GM12891 (cell line): ENCODE measurements at regions not wholly inside any gene's neighbourhood (a gene's known extent, or its start where the extent isn't known, plus 50 kb on each side); places are given as distances from the start of the nearest gene placed in this dataset.

Source experiments
- DNase-seq: peaks from one replicate; pipeline ENCODE4 v3.0.0; 2011; ENCODE audit warnings: low spot score; ENCODE audit not compliant: insufficient read length
- FAIRE-seq: peaks from 2 replicates; lab custom pipeline; 2011; peaks lifted over from hg19 to GRCh38; lab: Jason Lieb, UNC
- PAX5 ChIP-seq: IDR thresholded peaks from 2 replicates; pipeline ENCODE4 v1.6.1; 2011; ENCODE audit warnings: low read length, moderate library complexity, mild to moderate bottlenecking; ENCODE audit not compliant: insufficient read depth, severe bottlenecking
- POLR2A ChIP-seq: IDR thresholded peaks from 2 replicates; pipeline ENCODE4 v1.6.1; 2011; ENCODE audit warnings: low read depth, low read length, control low read depth
- POLR2AphosphoS5 ChIP-seq: IDR thresholded peaks from 2 replicates; pipeline ENCODE4 v1.6.1; 2011; ENCODE audit warnings: low read depth, low read length, control low read depth
- POU2F2 ChIP-seq: IDR thresholded peaks from 2 replicates; pipeline ENCODE4 v1.6.1; 2011; ENCODE audit warnings: low read depth, mild to moderate bottlenecking, control low read depth, low read length, moderate library complexity
- SPI1 ChIP-seq: IDR thresholded peaks from 2 replicates; pipeline ENCODE4 v1.6.1; 2011; ENCODE audit warnings: low read depth, low read length, control low read depth
- TAF1 ChIP-seq: IDR thresholded peaks from 2 replicates; pipeline ENCODE4 v1.6.1; 2011; ENCODE audit warnings: low read depth, low read length, control low read depth

DNA sequence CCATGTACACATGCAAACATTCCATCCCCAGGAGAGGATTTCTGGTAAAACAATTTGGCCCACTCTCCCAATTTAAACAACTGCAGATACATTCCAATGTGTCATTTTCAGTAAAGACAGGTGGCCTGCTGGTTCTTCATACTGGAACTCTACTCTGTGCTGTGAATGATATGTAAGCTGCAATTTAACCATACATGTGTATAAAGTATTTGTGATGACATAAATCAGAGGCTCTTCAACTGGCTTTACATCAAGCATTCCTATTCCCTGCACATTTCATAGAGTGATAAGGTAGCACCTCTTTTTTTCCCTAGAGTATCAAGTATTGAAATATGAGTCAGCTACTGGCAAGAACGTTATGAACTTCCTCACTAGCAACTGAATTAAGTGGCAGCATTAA is 649.5 kb upstream of the ADGRL2 start:
- TF ChIP-seq PAX5 = no peak
- no peak for TF ChIP-seq POLR2AphosphoS5
- TF ChIP-seq POU2F2 = no peak
- DNase-seq = no peak
- no peak for FAIRE-seq

DNA sequence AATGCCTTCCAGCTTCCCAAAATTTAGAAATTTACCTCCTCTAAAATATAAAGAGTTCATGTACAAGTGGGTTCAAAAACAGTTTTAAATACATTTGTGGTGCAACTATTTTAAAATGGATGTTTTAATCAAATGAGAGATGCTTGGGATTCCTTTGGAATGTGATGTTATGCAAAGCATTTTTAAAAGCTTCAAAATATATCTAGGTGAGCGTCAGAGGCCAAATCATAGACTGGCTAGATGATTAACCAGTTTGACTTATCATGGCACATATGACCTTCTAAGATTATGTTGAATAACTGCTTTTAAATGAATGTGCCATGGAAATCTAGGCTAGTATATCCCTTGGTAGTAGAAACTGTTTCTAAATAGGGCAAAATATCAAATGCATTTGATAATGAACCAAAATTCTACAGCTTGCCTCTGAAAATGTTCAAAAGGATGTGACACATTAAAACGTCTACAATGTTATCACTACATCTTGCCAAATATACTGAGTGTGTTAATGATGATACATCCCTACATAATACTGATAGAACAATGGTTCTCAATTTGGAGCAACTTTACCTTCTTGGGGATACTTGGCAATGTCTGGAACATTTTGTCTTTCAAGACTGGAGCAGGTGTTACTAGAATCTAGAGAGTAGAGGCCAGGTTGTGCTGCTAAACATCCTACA is 650.9 kb upstream of the ADGRL2 start:
- no peak for DNase-seq
- TF ChIP-seq PAX5 (no peak), TAF1 (no peak), POU2F2 (no peak), SPI1 (no peak), POLR2AphosphoS5 (no peak), POLR2A (no peak)
- no peak for FAIRE-seq

DNA sequence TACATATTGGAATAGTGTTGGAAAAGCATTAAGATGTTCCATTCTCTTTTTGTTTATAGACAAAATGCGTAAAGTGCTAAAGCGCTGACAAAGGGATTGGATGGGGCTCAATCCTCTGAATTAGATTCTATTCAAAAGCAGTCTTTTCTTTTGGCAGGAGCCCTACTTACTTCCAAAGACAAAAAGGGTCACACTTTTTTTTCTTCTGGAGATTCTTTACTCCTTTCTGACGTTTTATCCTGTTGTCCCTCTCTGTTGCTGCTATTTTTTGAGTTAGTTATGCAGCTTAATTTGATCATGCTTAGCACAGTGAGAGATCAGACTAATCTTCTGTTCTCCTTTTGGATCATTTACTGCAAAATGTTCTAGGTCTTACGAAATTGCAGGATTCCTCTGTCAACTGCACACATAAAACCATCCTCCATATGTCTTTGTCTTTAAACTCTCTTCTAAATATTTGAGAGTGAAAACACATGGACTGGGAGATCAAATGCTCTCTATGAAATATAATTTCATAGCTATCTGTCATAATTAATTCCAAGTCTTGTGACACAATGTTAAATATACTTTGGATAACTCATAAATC is 656.4 kb upstream of the ADGRL2 start:
- no peak for TF ChIP-seq POU2F2
- no peak for TF ChIP-seq SPI1
- no peak for TF ChIP-seq POLR2AphosphoS5
- DNase-seq (no peak), FAIRE-seq (no peak)

DNA sequence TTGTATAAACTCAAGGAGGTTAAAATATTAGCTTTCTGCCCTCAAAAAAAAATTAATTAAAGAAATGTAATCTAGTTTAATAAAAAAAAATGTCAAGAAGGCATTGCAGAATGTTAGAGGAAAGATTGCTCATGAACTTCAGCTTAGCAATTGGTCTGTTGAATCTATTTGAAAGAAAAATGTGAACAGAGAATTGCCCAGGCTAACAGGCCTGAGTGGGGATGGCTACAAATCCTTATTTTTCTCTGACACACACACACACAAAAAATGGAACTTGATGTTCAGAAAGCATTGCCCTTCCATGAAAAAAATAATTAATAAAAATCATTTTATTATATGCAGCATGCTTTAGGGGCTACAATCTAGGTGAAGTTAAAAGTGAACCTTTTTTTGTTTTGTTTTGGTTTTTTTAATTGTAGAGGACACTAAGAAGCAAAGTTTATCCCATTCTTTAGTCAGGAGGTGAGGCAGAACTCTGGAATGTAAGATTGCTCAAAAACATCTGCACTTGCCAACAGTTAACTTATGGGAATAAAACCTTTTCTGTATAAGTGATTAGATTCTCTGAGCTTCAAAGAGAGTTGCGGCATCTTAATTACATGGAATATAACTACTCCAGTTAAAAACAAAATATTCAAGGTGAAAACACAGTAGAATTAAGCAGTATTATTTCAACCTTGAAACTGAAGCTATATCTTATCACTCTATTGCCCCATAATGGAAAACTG is 658.5 kb upstream of the ADGRL2 start:
- FAIRE-seq = no peak
- no peak for DNase-seq
- TF ChIP-seq SPI1 (no peak), TAF1 (no peak), POLR2A (no peak), POLR2AphosphoS5 (no peak), POU2F2 (no peak), PAX5 (no peak)

DNA sequence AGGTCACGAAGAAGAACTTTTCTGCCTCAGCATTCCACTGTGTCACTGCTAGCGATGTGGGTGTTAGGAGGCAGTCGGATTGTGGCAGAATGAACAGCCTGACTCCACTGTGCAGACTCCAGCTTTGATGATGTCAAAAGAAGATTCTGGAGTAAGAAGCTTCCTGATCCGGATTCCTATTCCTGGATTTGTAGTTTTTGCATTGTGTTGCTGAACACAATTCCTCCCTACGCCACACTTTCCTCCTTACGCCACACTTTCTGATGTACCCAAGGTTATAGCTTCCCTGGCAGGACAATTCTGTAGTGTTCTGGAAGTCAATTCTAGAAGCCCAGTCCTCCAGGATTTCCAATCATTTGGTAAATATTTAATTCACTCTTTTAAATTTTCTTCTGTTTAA is 665.2 kb upstream of the ADGRL2 start:
- no peak for DNase-seq
- FAIRE-seq = no peak
- TF ChIP-seq POU2F2 (no peak), PAX5 (no peak), POLR2AphosphoS5 (no peak), POLR2A (no peak), SPI1 (no peak), TAF1 (no peak)

DNA sequence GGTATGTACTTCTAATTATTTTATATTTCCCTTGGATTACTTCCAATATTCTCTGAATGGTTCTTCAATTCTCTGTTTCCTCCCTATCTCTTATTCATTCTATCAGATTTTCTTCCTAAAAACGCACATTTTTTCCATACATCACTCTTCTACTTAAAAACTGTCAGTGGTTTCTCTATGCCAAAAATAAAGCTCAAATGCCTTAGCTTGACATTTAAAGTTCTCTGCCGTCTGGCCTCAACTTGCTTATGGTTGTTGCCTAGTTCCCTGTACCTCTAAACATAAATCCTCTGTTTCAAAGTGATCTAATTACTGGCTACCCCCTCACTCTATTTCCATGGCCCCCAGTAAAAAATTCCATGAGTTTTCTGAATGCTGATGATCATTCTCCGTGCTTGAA is 671.0 kb upstream of the ADGRL2 start:
- TF ChIP-seq POU2F2 (no peak), POLR2AphosphoS5 (no peak), PAX5 (no peak), SPI1 (no peak), POLR2A (no peak), TAF1 (no peak)
- DNase-seq (no peak), FAIRE-seq (no peak)

DNA sequence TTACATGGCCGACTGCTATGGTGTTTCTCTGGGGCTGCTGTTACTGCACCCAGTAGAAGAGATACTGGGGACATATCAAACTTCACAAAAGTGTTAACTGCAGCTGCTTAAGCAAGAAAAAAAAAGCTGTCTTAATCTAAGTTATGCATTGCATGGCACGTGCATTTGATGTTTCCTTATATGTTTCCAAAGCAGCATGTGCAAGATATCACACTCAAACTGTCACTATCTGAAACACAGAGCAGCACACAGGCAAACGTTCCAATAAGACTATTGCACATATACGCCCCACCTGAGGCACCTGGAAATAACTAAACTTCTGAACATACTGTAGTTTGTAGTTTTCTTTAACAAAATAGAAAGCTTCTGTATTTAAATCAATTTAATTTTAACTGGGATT is 671.4 kb upstream of the ADGRL2 start:
- DNase-seq = no peak
- no peak for FAIRE-seq
- TF ChIP-seq SPI1 = no peak
- no peak for TF ChIP-seq POU2F2
- no peak for TF ChIP-seq POLR2AphosphoS5
- TF ChIP-seq PAX5 = no peak
- TF ChIP-seq POLR2A = no peak
- TF ChIP-seq TAF1 = no peak

DNA sequence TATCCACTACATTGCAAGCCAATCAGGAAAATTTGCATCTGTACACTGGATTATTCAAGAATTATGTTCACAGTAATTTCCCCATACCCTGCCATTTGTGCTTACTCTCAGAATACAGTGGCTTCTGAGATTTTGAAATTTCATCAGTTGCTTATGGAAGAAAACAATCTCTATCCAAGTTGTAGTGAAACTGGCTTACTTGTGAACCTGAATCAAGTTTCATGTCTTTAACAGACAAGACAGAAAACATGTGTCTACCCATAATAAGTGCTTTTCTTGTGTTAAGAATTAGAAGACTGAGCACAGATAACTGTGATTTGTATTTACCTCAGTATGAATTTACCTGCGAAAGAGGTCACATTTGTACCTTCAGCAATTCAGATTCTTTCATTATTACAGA is 672.7 kb upstream of the ADGRL2 start:
- FAIRE-seq = no peak
- no peak for DNase-seq
- no peak for TF ChIP-seq TAF1
- no peak for TF ChIP-seq POLR2AphosphoS5
- TF ChIP-seq PAX5 = no peak
- no peak for TF ChIP-seq POLR2A
- TF ChIP-seq POU2F2 = no peak
- TF ChIP-seq SPI1 = no peak

DNA sequence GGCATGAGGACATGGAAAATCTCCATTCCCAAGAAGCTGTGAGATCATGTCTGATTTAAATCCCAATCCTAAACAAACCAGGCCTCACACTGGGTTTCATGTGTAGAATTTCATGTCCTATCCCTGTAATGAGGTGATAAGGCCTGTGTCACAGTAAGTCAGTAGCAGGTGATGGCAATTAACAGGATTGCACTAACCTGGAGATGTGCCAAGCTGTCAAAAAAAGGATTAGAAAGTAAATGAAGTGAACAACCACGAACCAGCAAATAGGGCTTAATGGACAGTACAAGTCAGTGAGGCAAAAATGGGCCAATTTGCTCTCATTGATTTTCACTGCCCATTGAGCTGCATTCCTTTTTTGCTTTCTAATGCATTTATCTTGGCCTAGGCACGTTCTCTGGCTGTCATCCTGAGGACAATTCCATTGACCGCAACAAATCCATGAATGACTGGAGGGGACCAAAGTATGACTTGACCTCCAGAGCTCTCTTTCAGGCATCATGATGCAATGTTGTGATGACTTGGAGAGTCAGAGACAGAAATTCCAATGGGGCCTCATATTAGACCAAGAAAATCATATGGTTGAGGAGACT is 673.6 kb upstream of the ADGRL2 start:
- TF ChIP-seq POLR2A = no peak
- TF ChIP-seq SPI1 = no peak
- TF ChIP-seq PAX5 = no peak
- TF ChIP-seq POU2F2 = no peak
- TF ChIP-seq TAF1 = no peak
- no peak for DNase-seq
- FAIRE-seq = no peak

DNA sequence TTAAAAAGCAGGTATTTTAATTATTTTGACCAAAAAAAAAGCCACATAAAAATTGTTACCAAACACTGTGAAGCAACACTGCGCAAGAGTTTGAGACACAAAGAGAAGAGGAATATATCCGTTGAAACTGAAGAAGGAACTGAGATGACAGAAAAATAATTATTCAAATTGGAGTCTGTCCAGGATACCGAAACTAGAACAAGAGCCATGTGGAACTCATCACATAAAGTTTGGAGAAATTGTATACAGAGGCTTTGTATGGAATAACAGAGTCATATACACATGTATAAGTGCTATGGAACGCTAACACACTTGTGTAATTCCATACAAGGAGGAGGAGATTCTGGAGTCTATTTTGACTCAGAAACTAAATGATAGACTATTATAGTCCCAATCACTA is 675.1 kb upstream of the ADGRL2 start:
- no peak for FAIRE-seq
- DNase-seq = no peak
- TF ChIP-seq PAX5 (no peak), SPI1 (no peak), POU2F2 (no peak), POLR2A (no peak), POLR2AphosphoS5 (no peak), TAF1 (no peak)
